ENCODE measurements at regions not wholly inside any gene's neighbourhood (a gene's known extent, or its start where the extent isn't known, plus 50 kb on each side); places are given as distances from the start of the nearest gene placed in this dataset.

DNA sequence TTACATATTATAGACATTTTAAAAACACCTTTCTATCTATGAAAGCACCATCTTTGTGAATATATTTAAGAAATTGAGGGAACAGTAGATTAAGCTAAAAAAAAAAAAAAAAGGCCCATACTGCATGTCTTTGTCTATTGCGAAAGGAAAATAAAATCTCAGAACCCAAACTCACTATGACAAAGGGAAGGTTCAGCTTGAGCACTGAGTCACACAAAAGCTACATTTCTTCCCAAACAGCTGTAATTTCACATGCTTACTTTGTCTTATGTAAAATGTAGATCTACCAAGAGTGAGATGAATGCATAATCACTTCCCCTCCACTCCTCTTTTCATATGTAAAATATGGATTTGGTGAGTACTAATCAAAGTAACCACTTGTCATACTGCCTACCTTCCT is 640.1 kb upstream of the KLF12 start:
- TF ChIP-seq, protein P1, sequence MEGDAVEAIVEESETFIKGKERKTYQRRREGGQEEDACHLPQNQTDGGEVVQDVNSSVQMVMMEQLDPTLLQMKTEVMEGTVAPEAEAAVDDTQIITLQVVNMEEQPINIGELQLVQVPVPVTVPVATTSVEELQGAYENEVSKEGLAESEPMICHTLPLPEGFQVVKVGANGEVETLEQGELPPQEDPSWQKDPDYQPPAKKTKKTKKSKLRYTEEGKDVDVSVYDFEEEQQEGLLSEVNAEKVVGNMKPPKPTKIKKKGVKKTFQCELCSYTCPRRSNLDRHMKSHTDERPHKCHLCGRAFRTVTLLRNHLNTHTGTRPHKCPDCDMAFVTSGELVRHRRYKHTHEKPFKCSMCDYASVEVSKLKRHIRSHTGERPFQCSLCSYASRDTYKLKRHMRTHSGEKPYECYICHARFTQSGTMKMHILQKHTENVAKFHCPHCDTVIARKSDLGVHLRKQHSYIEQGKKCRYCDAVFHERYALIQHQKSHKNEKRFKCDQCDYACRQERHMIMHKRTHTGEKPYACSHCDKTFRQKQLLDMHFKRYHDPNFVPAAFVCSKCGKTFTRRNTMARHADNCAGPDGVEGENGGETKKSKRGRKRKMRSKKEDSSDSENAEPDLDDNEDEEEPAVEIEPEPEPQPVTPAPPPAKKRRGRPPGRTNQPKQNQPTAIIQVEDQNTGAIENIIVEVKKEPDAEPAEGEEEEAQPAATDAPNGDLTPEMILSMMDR (conservative IDR thresholded peaks at IDR 0.05; ENCODE audit: low read depth in 2 of 2): no peak
- no peak for TF ChIP-seq EZH2 (IDR thresholded peaks at IDR 0.05; ENCODE audit: low read depth, unreplicated experiment)
